GM23338 (cell line): ENCODE measurements at regions not wholly inside any gene's neighbourhood (a gene's known extent, or its start where the extent isn't known, plus 50 kb on each side); places are given as distances from the start of the nearest gene placed in this dataset.

Source experiments
- ATAC-seq: fragments of 200-7000 bp; cut with Tn5 transposase; 3 replicates; pipeline ENCODE4 v1.9.1; 2020
- DNase-seq: peaks from one replicate; pipeline ENCODE4 v3.0.0-alpha.2; 2015; ENCODE audit warnings: low spot score
- H2AFZ ChIP-seq: fragments of 200-600 bp; sonication (generic); 2 replicates; pipeline ENCODE4 v1.8.0; 2016; ENCODE audit warnings: antibody characterized with exemption, mild to moderate bottlenecking, moderate library complexity
- H3F3A ChIP-seq: fragments of 200-600 bp; sonication (generic); replicated peaks from 2 replicates; pipeline ENCODE4 v1.8.0; 2017; ENCODE audit warnings: antibody characterized with exemption, mixed run types, low read depth
- H3K27ac ChIP-seq: fragments of 200-600 bp; sonication (generic); 2 replicates; pipeline ENCODE4 v1.6.1; 2016; ENCODE audit warnings: low read depth
- H3K27me3 ChIP-seq: fragments of 200-600 bp; sonication (generic); 2 replicates; pipeline ENCODE4 v1.8.0; 2016; ENCODE audit warnings: mild to moderate bottlenecking, mixed run types, moderate library complexity; ENCODE audit not compliant: insufficient read depth
- H3K36me3 ChIP-seq: fragments of 200-600 bp; sonication (generic); 2 replicates; pipeline ENCODE4 v1.8.0; 2016; ENCODE audit warnings: mild to moderate bottlenecking; ENCODE audit not compliant: insufficient read depth
- H3K4me1 ChIP-seq: fragments of 200-600 bp; sonication (generic); 2 replicates; pipeline ENCODE4 v1.8.0; 2016; ENCODE audit warnings: mild to moderate bottlenecking, moderate library complexity; ENCODE audit not compliant: insufficient read depth
- H3K4me2 ChIP-seq: fragments of 200-600 bp; sonication (generic); 2 replicates; pipeline ENCODE4 v1.7.1; 2017; ENCODE audit warnings: mixed run types
- H3K4me3 ChIP-seq: fragments of 200-600 bp; sonication (generic); 2 replicates; pipeline ENCODE4 v1.6.1; 2016; ENCODE audit warnings: mixed run types
- H3K79me2 ChIP-seq: fragments of 200-600 bp; sonication (generic); replicated peaks from 2 replicates; pipeline ENCODE4 v1.8.0; 2017; ENCODE audit warnings: mild to moderate bottlenecking; ENCODE audit not compliant: insufficient read depth
- H3K9me2 ChIP-seq: fragments of 200-600 bp; sonication (generic); 2 replicates; pipeline ENCODE4 v1.8.0; 2017; ENCODE audit not compliant: insufficient read depth
- H4K20me1 ChIP-seq: fragments of 200-600 bp; sonication (generic); replicated peaks from 2 replicates; pipeline ENCODE4 v1.8.0; 2017; ENCODE audit warnings: mild to moderate bottlenecking; ENCODE audit not compliant: insufficient read depth
- H3K27ac Mint-ChIP-seq: 2 replicates; pipeline ENCODE4 v1.8.0; 2020; ENCODE audit warnings: inconsistent platforms, mild to moderate bottlenecking, moderate library complexity, mixed read lengths
- H3K27me3 Mint-ChIP-seq: 3 replicates; pipeline ENCODE4 v1.8.0; 2022; ENCODE audit warnings: low read depth, mild to moderate bottlenecking, moderate library complexity, mixed read lengths, inconsistent platforms; ENCODE audit not compliant: insufficient read depth, poor library complexity
- H3K36me3 Mint-ChIP-seq: 3 replicates; pipeline ENCODE4 v1.8.0; 2021; ENCODE audit warnings: low read depth, mild to moderate bottlenecking, inconsistent platforms, moderate library complexity, mixed read lengths
- H3K4me1 Mint-ChIP-seq: 3 replicates; pipeline ENCODE4 v1.8.0; 2020; ENCODE audit warnings: mild to moderate bottlenecking, inconsistent platforms, mixed read lengths
- H3K4me3 Mint-ChIP-seq: 3 replicates; pipeline ENCODE4 v1.8.0; 2021; ENCODE audit warnings: moderate library complexity, mild to moderate bottlenecking, inconsistent platforms, mixed read lengths
- H3K9me3 Mint-ChIP-seq: 3 replicates; pipeline ENCODE4 v1.8.0; 2020; ENCODE audit warnings: moderate library complexity, mild to moderate bottlenecking, inconsistent platforms, mixed read lengths
- CTCF ChIP-seq, 2 experiments: fragments of 200-600 bp in 1 of 2; sonication (generic) in 1 of 2; conservative IDR thresholded peaks; 2 replicates each; pipeline versions ENCODE4 v1.5.1 to v1.6.1; 2016 to 2017; ENCODE audit warnings: antibody characterized with exemption in 2 of 2, low read depth in 2 of 2, mild to moderate bottlenecking in 2 of 2, moderate library complexity in 1 of 2
- EZH2 ChIP-seq: fragments of 200-600 bp; sonication (generic); IDR thresholded peaks from one replicate; pipeline ENCODE4 v1.8.0; 2017; ENCODE audit warnings: antibody characterized with exemption, mild to moderate bottlenecking, low read depth; ENCODE audit not compliant: unreplicated experiment
- JUNB ChIP-seq: IDR thresholded peaks from one replicate; pipeline ENCODE4 v1.6.1; 2016; ENCODE audit warnings: antibody characterized with exemption; ENCODE audit not compliant: unreplicated experiment
- POLR2AphosphoS5 ChIP-seq: IDR thresholded peaks from 2 replicates; pipeline ENCODE4 v1.6.1; 2016; ENCODE audit warnings: antibody characterized with exemption, low read depth
- STAT1 ChIP-seq: IDR thresholded peaks from one replicate; pipeline ENCODE4 v1.6.1; 2016; ENCODE audit warnings: antibody characterized with exemption; ENCODE audit not compliant: unreplicated experiment
- ZNF114 ChIP-seq: fragments of 250-450 bp; sonication (Bioruptor Pico); IDR thresholded peaks from 2 replicates; pipeline ENCODE4 v1.5.0; 2020; ENCODE audit warnings: mild to moderate bottlenecking, moderate library complexity
- ZNF331 ChIP-seq: fragments of 250-450 bp; sonication (Bioruptor Pico); IDR thresholded peaks from 2 replicates; pipeline ENCODE4 v1.5.0; 2020; ENCODE audit warnings: low read depth, mild to moderate bottlenecking, moderate library complexity
- TF ChIP-seq, protein P1 (sequence below): IDR thresholded peaks from one replicate; pipeline ENCODE4 v1.6.1; 2018; ENCODE audit warnings: antibody characterized with exemption; ENCODE audit not compliant: unreplicated experiment

GRCh38 chr2:81852651-81853050 is 1548.1 kb upstream of the LRRTM1 start:
- H3K4me2 ChIP-seq = no peak overlapping the region
- no peaks in the 10 kb centered on the region for H3K4me1 ChIP-seq
- H3K79me2 ChIP-seq = no peaks in the 10 kb centered on the region
- no peaks in the 10 kb centered on the region for H4K20me1 ChIP-seq
- Mint-ChIP-seq H3K4me3 (no peak overlapping the region), H3K36me3 (no peaks in the 10 kb centered on the region), H3K9me3 (no peaks in the 10 kb centered on the region), H3K27ac (no peak overlapping the region), H3K27me3 (no peaks in the 10 kb centered on the region), H3K4me1 (peaks cover 2% of the 10 kb centered on the region; the same call in 1 of the 3 replicates)
- ATAC-seq = no peak
- H3K9me2 ChIP-seq = no peaks in the 10 kb centered on the region
- H3K36me3 ChIP-seq = no peaks in the 10 kb centered on the region
- DNase-seq = no peak
- no peak overlapping the region for H3K4me3 ChIP-seq
- no peaks in the 10 kb centered on the region for H3F3A ChIP-seq
- no peaks in the 10 kb centered on the region for H3K27me3 ChIP-seq
- H3K27ac ChIP-seq = no peak overlapping the region
- no peak overlapping the region for H2AFZ ChIP-seq
- TF ChIP-seq ZNF114 (CRISPR knock-in tag) (no peak), STAT1 (no peak), CTCF (conservative IDR thresholded peaks at IDR 0.05; ENCODE audit: low read depth in 2 of 2) (no peak), POLR2AphosphoS5 (no peak), EZH2 (no peak)

DNA sequence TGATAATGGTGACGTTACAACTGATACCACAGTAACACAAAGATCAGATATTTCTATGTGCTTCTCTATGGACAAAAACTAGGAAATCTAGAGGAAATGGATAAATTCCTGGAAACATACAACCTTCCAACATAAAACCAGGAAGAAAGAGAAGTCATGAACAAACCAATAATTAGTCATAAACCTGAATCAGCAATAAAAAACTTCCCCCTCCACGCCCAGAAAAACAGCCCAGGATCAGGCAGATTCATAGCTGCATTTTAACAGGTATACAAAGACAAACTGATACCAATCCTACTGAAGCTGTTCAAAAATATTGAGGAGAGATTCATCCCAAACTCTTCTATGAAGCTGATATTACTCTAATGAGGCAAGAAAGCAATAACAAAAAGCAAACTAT is 1535.2 kb upstream of the LRRTM1 start:
- ATAC-seq (no peak), DNase-seq (no peak)
- Histone ChIP-seq H3K4me3 (no peak overlapping the region), H3K9me2 (0 out of 2 replicates have a peak, but pooled peaks cover 5% of the 10 kb centered on the region), H3K36me3 (no peaks in the 10 kb centered on the region), H2AFZ (no peak overlapping the region), H3K79me2 (no peaks in the 10 kb centered on the region), H3K4me1 (no peaks in the 10 kb centered on the region), H3F3A (no peaks in the 10 kb centered on the region), H4K20me1 (no peaks in the 10 kb centered on the region), H3K27ac (no peak overlapping the region), H3K4me2 (no peak overlapping the region), H3K27me3 (no peaks in the 10 kb centered on the region)
- H3K4me1 Mint-ChIP-seq = no peaks in the 10 kb centered on the region
- no peak overlapping the region for H3K27ac Mint-ChIP-seq
- no peaks in the 10 kb centered on the region for H3K36me3 Mint-ChIP-seq
- no peaks in the 10 kb centered on the region; the same call in 2 of the 3 replicates for H3K9me3 Mint-ChIP-seq
- H3K4me3 Mint-ChIP-seq = no peak overlapping the region
- H3K27me3 Mint-ChIP-seq = peaks cover 2% of the 10 kb centered on the region
- no peak for TF ChIP-seq ZNF331 (CRISPR knock-in tag)

DNA sequence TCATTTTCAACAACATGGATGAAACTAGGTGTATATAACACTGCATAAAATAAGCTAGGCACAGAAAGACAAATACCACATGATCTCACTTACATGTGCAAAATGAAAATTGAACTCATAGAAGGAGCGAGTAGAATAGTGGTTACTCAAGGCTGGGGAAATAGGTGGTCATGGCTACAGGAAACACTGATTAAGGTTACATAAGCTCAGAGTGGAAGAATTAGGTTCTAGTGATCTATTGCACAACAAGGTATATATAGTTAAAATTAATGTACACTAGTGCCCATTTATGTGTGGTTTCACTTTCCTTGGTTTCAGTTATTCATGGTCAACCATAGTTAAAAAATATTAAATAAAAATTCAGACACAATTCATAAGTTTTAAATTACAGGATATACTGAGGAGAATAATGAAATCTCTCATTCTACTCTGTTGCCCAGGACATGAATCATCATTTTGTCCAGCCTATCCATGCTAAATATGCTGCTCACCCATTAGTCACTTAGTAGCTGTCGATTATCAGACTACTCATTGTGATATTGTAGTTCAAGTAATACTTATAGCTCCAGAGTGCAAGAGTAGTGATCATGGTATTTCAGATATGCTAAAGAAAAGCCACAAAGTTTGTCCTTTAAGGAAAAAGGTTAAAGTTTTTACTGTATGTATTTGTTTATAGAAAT is 1530.9 kb upstream of the LRRTM1 start:
- H2AFZ ChIP-seq = no peak overlapping the region
- TF ChIP-seq ZNF331 (CRISPR knock-in tag) = no peak
- TF ChIP-seq JUNB = no peak
- TF ChIP-seq, protein P1, sequence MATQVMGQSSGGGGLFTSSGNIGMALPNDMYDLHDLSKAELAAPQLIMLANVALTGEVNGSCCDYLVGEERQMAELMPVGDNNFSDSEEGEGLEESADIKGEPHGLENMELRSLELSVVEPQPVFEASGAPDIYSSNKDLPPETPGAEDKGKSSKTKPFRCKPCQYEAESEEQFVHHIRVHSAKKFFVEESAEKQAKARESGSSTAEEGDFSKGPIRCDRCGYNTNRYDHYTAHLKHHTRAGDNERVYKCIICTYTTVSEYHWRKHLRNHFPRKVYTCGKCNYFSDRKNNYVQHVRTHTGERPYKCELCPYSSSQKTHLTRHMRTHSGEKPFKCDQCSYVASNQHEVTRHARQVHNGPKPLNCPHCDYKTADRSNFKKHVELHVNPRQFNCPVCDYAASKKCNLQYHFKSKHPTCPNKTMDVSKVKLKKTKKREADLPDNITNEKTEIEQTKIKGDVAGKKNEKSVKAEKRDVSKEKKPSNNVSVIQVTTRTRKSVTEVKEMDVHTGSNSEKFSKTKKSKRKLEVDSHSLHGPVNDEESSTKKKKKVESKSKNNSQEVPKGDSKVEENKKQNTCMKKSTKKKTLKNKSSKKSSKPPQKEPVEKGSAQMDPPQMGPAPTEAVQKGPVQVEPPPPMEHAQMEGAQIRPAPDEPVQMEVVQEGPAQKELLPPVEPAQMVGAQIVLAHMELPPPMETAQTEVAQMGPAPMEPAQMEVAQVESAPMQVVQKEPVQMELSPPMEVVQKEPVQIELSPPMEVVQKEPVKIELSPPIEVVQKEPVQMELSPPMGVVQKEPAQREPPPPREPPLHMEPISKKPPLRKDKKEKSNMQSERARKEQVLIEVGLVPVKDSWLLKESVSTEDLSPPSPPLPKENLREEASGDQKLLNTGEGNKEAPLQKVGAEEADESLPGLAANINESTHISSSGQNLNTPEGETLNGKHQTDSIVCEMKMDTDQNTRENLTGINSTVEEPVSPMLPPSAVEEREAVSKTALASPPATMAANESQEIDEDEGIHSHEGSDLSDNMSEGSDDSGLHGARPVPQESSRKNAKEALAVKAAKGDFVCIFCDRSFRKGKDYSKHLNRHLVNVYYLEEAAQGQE = no peak
- TF ChIP-seq ZNF114 (CRISPR knock-in tag) = no peak

More for the DNA sequence above, 1530.9 kb upstream of the LRRTM1 start:
- Histone ChIP-seq H3K27me3 (no peaks in the 10 kb centered on the region), H3K36me3 (no peaks in the 10 kb centered on the region), H3K4me1 (no peaks in the 10 kb centered on the region), H3K4me3 (no peak overlapping the region), H3F3A (no peaks in the 10 kb centered on the region), H4K20me1 (no peaks in the 10 kb centered on the region), H3K9me2 (peaks cover 5% of the 10 kb centered on the region; the same call in 1 of the 2 replicates), H3K27ac (no peak overlapping the region), H3K4me2 (no peak overlapping the region), H3K79me2 (no peaks in the 10 kb centered on the region)
- Mint-ChIP-seq H3K36me3 (peaks cover 4% of the 10 kb centered on the region; the same call in 2 of the 3 replicates), H3K4me3 (no peak overlapping the region), H3K27ac (no peak overlapping the region), H3K4me1 (no peaks in the 10 kb centered on the region), H3K9me3 (peaks cover 15% of the 10 kb centered on the region; the same call in 2 of the 3 replicates), H3K27me3 (peaks cover 2% of the 10 kb centered on the region)
- no peak for DNase-seq
- ATAC-seq = no peak
